HCT116 (cell line): ENCODE measurements at regions not wholly inside any gene's neighbourhood (a gene's known extent, or its start where the extent isn't known, plus 50 kb on each side); places are given as distances from the start of the nearest gene placed in this dataset.
"Not testable (repeated sequence)": the region's sequence is repeated elsewhere in the genome, so short reads cannot be mapped to it uniquely, and the experiment has no call there.

Source experiments
- CEBPB ChIP-seq: IDR thresholded peaks from 2 replicates; pipeline ENCODE4 v1.6.1; 2012; ENCODE audit warnings: low read depth
- ELF1 ChIP-seq: IDR thresholded peaks from 2 replicates; pipeline ENCODE4 v1.6.1; 2012; ENCODE audit warnings: low read depth, borderline replicate concordance
- EZH2phosphoT487 ChIP-seq: fragments of 200-600 bp; IDR thresholded peaks from 2 replicates; pipeline ENCODE4 v1.6.1; 2018; ENCODE audit warnings: antibody characterized with exemption, borderline replicate concordance
- POLR2A ChIP-seq: IDR thresholded peaks from 2 replicates; pipeline ENCODE4 v1.7.0; 2011; ENCODE audit warnings: borderline replicate concordance; ENCODE audit not compliant: insufficient read depth, insufficient read length; ENCODE audit errors: extremely low read depth
- POLR2AphosphoS5 ChIP-seq: IDR thresholded peaks from 2 replicates; pipeline ENCODE4 v1.6.1; 2011; ENCODE audit warnings: mild to moderate bottlenecking, low read depth, low read length, moderate library complexity
- SP1 ChIP-seq: IDR thresholded peaks from 2 replicates; pipeline ENCODE4 v1.6.1; 2012; ENCODE audit warnings: low read depth
- TF ChIP-seq, protein P1 (sequence below), 3 experiments: fragments of 200-600 bp in 1 of 3; sonication (generic) in 1 of 3; IDR thresholded peaks in 2 of 3; conservative IDR thresholded peaks in 1 of 3; 2 replicates each; pipeline ENCODE4 v1.5.1; 2012 to 2017; ENCODE audit warnings: low read depth in 2 of 3, low read length in 2 of 3, antibody characterized with exemption in 1 of 3, borderline replicate concordance in 1 of 3, control low read depth in 1 of 3, mild to moderate bottlenecking in 1 of 3, mixed read lengths in 1 of 3, mixed run types in 1 of 3, moderate library complexity in 1 of 3; ENCODE audit not compliant: insufficient read depth in 1 of 3
- TF ChIP-seq, protein P2 (sequence below): IDR thresholded peaks from 2 replicates; pipeline ENCODE4 v1.6.1; 2012; ENCODE audit warnings: low read depth
- TF ChIP-seq, protein P3 (sequence below): IDR thresholded peaks from 2 replicates; pipeline ENCODE4 v1.6.1; 2012

DNA sequence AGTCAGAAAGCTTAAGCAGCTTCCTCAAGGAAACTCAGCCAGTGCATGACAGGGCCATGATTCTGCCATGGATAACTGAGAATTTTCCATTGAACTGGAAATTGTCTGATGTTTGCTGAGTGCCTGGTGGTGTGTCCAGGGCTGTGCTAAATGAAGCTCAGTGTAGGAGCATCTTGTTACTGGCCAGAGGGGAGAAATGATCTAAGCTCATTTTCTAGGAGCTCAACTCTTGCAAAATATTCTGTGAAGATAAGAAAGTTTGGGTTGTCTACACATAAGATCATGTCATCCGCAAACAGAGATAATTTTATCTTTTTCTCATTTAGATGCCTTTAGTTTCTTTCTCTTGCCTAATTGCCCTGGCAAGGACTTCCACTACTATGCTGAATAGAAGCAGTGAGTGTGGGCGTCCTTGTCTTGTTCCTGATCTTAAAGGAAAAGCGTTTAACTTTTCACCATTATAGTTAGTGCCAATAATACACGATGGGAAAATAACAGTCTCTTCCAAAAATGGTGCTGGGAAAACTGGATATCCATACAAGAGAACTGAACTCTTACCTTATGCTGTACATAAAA is 108.9 kb downstream of the ATP6V0E2 start:
- TF ChIP-seq, protein P1, sequence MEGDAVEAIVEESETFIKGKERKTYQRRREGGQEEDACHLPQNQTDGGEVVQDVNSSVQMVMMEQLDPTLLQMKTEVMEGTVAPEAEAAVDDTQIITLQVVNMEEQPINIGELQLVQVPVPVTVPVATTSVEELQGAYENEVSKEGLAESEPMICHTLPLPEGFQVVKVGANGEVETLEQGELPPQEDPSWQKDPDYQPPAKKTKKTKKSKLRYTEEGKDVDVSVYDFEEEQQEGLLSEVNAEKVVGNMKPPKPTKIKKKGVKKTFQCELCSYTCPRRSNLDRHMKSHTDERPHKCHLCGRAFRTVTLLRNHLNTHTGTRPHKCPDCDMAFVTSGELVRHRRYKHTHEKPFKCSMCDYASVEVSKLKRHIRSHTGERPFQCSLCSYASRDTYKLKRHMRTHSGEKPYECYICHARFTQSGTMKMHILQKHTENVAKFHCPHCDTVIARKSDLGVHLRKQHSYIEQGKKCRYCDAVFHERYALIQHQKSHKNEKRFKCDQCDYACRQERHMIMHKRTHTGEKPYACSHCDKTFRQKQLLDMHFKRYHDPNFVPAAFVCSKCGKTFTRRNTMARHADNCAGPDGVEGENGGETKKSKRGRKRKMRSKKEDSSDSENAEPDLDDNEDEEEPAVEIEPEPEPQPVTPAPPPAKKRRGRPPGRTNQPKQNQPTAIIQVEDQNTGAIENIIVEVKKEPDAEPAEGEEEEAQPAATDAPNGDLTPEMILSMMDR (IDR thresholded peaks at IDR 0.05 in 2 of 3, conservative IDR thresholded peaks at IDR 0.05 in 1 of 3; ENCODE audit: borderline replicate concordance in 1 of 3, insufficient read depth in 1 of 3, low read depth in 2 of 3, low read length in 2 of 3), result not testable (repeated sequence)
- TF ChIP-seq, protein P2, sequence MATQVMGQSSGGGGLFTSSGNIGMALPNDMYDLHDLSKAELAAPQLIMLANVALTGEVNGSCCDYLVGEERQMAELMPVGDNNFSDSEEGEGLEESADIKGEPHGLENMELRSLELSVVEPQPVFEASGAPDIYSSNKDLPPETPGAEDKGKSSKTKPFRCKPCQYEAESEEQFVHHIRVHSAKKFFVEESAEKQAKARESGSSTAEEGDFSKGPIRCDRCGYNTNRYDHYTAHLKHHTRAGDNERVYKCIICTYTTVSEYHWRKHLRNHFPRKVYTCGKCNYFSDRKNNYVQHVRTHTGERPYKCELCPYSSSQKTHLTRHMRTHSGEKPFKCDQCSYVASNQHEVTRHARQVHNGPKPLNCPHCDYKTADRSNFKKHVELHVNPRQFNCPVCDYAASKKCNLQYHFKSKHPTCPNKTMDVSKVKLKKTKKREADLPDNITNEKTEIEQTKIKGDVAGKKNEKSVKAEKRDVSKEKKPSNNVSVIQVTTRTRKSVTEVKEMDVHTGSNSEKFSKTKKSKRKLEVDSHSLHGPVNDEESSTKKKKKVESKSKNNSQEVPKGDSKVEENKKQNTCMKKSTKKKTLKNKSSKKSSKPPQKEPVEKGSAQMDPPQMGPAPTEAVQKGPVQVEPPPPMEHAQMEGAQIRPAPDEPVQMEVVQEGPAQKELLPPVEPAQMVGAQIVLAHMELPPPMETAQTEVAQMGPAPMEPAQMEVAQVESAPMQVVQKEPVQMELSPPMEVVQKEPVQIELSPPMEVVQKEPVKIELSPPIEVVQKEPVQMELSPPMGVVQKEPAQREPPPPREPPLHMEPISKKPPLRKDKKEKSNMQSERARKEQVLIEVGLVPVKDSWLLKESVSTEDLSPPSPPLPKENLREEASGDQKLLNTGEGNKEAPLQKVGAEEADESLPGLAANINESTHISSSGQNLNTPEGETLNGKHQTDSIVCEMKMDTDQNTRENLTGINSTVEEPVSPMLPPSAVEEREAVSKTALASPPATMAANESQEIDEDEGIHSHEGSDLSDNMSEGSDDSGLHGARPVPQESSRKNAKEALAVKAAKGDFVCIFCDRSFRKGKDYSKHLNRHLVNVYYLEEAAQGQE, result not testable (repeated sequence)
- not testable (repeated sequence) for TF ChIP-seq CEBPB, EZH2phosphoT487, ELF1, SP1, POLR2AphosphoS5, POLR2A
- TF ChIP-seq, protein P3, sequence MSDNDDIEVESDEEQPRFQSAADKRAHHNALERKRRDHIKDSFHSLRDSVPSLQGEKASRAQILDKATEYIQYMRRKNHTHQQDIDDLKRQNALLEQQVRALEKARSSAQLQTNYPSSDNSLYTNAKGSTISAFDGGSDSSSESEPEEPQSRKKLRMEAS, result not testable (repeated sequence)
